RWPE2 (cell line): ENCODE measurements at regions not wholly inside any gene's neighbourhood (a gene's known extent, or its start where the extent isn't known, plus 50 kb on each side); places are given as distances from the start of the nearest gene placed in this dataset.
A peak's percentile ranks its signal among the peaks of the same experiment; 100 is the strongest.

ENCODE experiments used
- ATAC-seq: fragments of 200-7000 bp; cut with Tn5 transposase; 3 replicates; pipeline ENCODE4 v1.9.1; 2021; ENCODE audit warnings: low read depth
- DNase-seq: peaks from one replicate; pipeline ENCODE4 v3.0.0-alpha.2; 2020; ENCODE audit warnings: low spot score
- H3K27ac ChIP-seq: fragments of 450-650 bp; 2 replicates; pipeline ENCODE4 v1.5.1; 2017; ENCODE audit warnings: mild to moderate bottlenecking; ENCODE audit not compliant: poor library complexity, severe bottlenecking
- H3K27me3 ChIP-seq: fragments of 250-450 bp; sonication (Bioruptor Pico); 2 replicates; pipeline ENCODE4 v1.5.1; 2021; ENCODE audit warnings: mild to moderate bottlenecking, moderate library complexity; ENCODE audit not compliant: insufficient read depth, poor library complexity, severe bottlenecking
- H3K36me3 ChIP-seq: fragments of 250-450 bp; sonication (Bioruptor Pico); 2 replicates; pipeline ENCODE4 v1.5.1; 2020; ENCODE audit warnings: low read depth, mild to moderate bottlenecking, moderate library complexity
- H3K4me1 ChIP-seq: fragments of 250-450 bp; sonication (Bioruptor Pico); 2 replicates; pipeline ENCODE4 v1.5.1; 2021; ENCODE audit warnings: mild to moderate bottlenecking, moderate library complexity; ENCODE audit not compliant: insufficient read depth, poor library complexity, severe bottlenecking
- H3K4me3 ChIP-seq: fragments of 250-450 bp; sonication (Bioruptor Pico); 2 replicates; pipeline ENCODE4 v1.5.1; 2021; ENCODE audit warnings: mild to moderate bottlenecking, moderate library complexity; ENCODE audit not compliant: severe bottlenecking
- H3K9me3 ChIP-seq: fragments of 250-450 bp; sonication (Bioruptor Pico); 2 replicates; pipeline ENCODE4 v1.5.1; 2021; ENCODE audit warnings: mild to moderate bottlenecking, moderate library complexity; ENCODE audit not compliant: severe bottlenecking
- CTCF ChIP-seq: fragments of 450-650 bp; IDR thresholded peaks from one replicate; pipeline ENCODE4 v1.5.1; 2017; ENCODE audit warnings: mild to moderate bottlenecking, moderate library complexity; ENCODE audit not compliant: poor library complexity, severe bottlenecking

GRCh38 chr4:35167385-35167784, 1076.9 kb downstream of the ARAP2 start:
- no peak for ATAC-seq
- Histone ChIP-seq H3K4me3 (no peak overlapping the region), H3K4me1 (no peaks in the 10 kb centered on the region), H3K36me3 (no peaks in the 10 kb centered on the region), H3K27ac (no peak overlapping the region), H3K27me3 (no peaks in the 10 kb centered on the region), H3K9me3 (no peaks in the 10 kb centered on the region)
- no peak for TF ChIP-seq CTCF
- no peak for DNase-seq

GRCh38 chr4:35175487-35175886, 1068.8 kb downstream of the ARAP2 start:
- H3K36me3 ChIP-seq: no peaks in the 10 kb centered on the region
- ATAC-seq (peak; percentile 67), DNase-seq (no peak)
- no peak overlapping the region for H3K27ac ChIP-seq
- H3K27me3 ChIP-seq: no peaks in the 10 kb centered on the region
- no peak overlapping the region for H3K4me3 ChIP-seq
- TF ChIP-seq CTCF: no peak
- no peaks in the 10 kb centered on the region for H3K9me3 ChIP-seq
- peaks cover 11% of the 10 kb centered on the region for H3K4me1 ChIP-seq

- no peak for TF ChIP-seq CTCF
- Histone ChIP-seq H3K4me1 (peaks cover 11% of the 10 kb centered on the region), H3K9me3 (no peaks in the 10 kb centered on the region)
These were observed 1068.4 kb downstream of the ARAP2 start for GRCh38 chr4:35175894-35176293.

GRCh38 chr4:35182451-35182850, 1061.9 kb downstream of the ARAP2 start:
- ATAC-seq (no peak), DNase-seq (no peak)
- Histone ChIP-seq H3K4me3 (no peak overlapping the region), H3K4me1 (peaks cover 3% of the 10 kb centered on the region), H3K27ac (no peak overlapping the region), H3K36me3 (no peaks in the 10 kb centered on the region), H3K27me3 (no peaks in the 10 kb centered on the region), H3K9me3 (no peaks in the 10 kb centered on the region)
- no peak for TF ChIP-seq CTCF

More at GRCh38 chr4:35175894-35176293, 1068.4 kb downstream of the ARAP2 start:
- no peaks in the 10 kb centered on the region for H3K36me3 ChIP-seq
- ATAC-seq: peak; percentile 61; the same call in 2 of the 3 replicates
- no peak overlapping the region for H3K4me3 ChIP-seq
- H3K27ac ChIP-seq: no peak overlapping the region
- DNase-seq: no peak
- no peaks in the 10 kb centered on the region for H3K27me3 ChIP-seq

GRCh38 chr4:35189988-35190613, 1054.2 kb downstream of the ARAP2 start:
- no peak for ATAC-seq
- H3K4me1 ChIP-seq: no peaks in the 10 kb centered on the region
- no peak overlapping the region for H3K27ac ChIP-seq
- no peaks in the 10 kb centered on the region for H3K27me3 ChIP-seq
- no peak for DNase-seq
- no peaks in the 10 kb centered on the region for H3K36me3 ChIP-seq
- H3K4me3 ChIP-seq: no peak overlapping the region
- H3K9me3 ChIP-seq: no peaks in the 10 kb centered on the region
- TF ChIP-seq CTCF: no peak
